ENCODE measurements at regions not wholly inside any gene's neighbourhood (a gene's known extent, or its start where the extent isn't known, plus 50 kb on each side); places are given as distances from the start of the nearest gene placed in this dataset.

DNA sequence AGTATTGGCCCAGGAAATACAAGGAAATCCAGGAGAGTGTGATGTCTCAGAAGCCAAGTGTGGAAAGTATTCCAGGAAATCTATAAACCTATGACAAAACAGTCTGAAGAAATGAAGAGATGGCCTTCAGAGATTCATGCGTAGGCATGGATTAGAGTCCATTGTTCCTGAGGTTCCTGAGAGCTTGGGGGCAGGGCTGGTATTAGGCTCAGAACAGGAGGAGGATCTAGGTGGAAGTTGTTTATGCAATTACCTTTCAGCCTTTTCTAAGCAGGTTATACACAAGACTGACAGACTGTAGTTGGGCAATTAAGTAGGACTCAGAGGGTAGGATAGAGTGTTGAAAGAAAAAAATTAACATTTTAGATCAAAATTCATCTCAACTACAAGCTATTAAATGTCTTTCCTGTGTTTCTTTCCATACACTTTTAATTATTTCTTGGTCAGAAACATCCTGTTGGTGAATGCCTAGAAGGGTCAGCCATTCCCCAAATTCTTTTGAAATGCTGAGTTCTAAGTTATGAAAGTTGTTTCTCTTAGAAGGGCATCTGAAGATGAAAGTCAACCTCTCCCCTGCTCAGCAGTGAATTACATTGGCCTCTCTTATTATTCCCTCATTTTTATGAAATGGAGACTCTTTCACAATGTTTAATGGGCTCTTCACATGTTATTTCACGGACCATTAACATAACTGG, 201.2 kb upstream of the MYLIP start:
- DNase-seq (ENCODE audit: low read depth): no peak

DNA sequence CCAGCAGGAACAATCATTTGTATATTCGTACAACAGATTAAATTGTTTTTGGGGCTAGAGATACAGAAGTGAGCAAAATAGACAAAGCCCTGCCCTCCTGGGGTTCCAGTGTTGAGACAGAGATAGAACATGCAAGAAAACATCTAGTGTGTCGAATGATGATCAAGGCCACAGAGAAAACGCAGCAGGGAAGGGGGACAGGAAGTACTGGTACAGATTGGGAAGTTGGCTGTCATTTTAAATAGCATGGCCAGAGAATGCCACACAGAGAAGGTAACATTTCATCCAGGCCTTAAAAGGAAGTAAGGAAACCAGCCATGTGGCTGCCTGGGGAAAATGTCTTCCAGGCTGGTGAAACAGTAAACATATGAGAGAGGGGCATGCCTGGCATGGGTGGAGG, 202.6 kb upstream of the MYLIP start:
- DNase-seq (ENCODE audit: low read depth): no peak
- TF ChIP-seq, protein P1, sequence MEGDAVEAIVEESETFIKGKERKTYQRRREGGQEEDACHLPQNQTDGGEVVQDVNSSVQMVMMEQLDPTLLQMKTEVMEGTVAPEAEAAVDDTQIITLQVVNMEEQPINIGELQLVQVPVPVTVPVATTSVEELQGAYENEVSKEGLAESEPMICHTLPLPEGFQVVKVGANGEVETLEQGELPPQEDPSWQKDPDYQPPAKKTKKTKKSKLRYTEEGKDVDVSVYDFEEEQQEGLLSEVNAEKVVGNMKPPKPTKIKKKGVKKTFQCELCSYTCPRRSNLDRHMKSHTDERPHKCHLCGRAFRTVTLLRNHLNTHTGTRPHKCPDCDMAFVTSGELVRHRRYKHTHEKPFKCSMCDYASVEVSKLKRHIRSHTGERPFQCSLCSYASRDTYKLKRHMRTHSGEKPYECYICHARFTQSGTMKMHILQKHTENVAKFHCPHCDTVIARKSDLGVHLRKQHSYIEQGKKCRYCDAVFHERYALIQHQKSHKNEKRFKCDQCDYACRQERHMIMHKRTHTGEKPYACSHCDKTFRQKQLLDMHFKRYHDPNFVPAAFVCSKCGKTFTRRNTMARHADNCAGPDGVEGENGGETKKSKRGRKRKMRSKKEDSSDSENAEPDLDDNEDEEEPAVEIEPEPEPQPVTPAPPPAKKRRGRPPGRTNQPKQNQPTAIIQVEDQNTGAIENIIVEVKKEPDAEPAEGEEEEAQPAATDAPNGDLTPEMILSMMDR (conservative IDR thresholded peaks at IDR 0.05; ENCODE audit: control insufficient read depth, insufficient read depth, low read depth, low read length): no peak
- H3K4me3 ChIP-seq (ENCODE audit: control insufficient read depth, low read depth, low read length): no peak overlapping the region

More for the DNA sequence above, 201.2 kb upstream of the MYLIP start:
- no peak overlapping the region for H3K4me3 ChIP-seq (ENCODE audit: control insufficient read depth, low read depth, low read length)
- TF ChIP-seq, protein P1 (conservative IDR thresholded peaks at IDR 0.05; ENCODE audit: control insufficient read depth, insufficient read depth, low read depth, low read length): no peak

DNA sequence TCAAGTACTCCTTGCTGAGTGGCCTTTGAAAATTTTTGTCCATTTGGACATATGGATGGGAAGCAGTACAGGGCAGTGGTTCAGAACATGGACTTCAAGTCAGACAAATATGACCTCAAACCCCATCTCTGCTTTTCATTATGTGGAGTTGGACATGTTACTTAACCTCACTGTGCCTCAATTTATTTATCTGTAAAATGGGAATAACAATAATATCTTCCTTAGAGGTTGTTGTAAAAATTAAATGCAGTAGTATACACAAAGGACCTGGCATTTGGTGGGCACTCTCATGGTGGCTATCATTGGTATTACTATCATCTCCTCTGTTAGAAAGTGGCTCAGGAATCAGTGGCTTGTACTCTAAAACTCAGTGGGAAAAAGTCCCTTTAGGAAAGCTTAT, 204.0 kb upstream of the MYLIP start:
- no peak for DNase-seq (ENCODE audit: low read depth)
- no peak overlapping the region for H3K4me3 ChIP-seq (ENCODE audit: control insufficient read depth, low read depth, low read length)
- TF ChIP-seq, protein P1 (conservative IDR thresholded peaks at IDR 0.05; ENCODE audit: control insufficient read depth, insufficient read depth, low read depth, low read length): no peak

DNA sequence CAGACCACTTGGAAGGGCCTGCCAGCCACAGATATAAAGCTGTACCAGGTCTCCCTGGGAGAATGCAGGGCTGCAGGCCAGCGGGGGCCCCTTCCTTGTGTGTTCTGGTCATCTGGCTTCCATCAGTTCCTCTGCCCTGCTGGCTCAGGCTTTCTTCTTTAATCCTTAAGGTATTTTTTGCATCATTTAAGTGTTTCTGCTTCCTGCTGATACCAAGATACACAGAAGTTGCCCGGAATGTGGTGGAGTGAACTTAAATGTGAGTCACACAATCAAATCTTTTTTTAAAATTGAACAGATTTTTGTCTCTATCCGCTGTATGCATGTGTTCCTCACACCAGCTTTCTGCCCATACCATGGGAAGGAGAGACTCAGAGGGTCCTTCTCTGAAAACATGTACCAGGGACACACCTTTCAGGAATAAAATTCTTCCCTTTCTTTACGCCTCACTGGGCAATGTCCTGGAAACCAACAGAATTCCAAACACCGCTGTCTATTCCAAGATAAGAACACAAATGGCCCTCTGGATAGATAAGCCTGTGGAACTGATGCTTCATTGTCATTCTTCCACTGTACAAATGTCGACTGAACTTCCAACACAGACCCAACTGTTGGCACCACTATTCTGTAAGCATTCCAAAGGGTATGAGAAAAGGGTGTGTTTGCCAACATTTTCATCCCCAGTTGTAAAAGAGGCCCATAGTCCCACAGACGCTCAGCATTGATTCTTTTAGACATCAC, 206.2 kb upstream of the MYLIP start:
- no peak overlapping the region for H3K4me3 ChIP-seq (ENCODE audit: control insufficient read depth, low read depth, low read length)
- peak; percentile 5 for DNase-seq (ENCODE audit: low read depth)
- TF ChIP-seq, protein P1 (conservative IDR thresholded peaks at IDR 0.05; ENCODE audit: control insufficient read depth, insufficient read depth, low read depth, low read length): no peak

DNA sequence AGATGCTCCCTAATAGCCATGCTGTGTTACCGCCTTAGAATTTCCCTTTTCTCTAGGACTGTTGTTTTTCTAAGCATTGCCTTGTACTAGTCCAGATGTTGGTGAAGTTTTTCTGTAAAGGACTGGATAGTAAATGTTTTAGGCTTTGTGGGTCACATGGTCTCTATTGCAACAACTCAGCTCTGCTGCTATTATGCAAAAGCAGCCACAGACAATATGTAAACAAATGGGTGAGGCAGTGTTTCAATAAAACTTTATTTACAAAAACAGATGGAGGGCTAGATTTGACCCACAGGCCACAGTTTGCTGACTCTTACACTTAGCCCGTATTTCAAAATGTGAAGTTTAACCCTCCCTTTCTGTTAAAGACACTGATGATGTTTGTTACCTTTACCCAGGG, 207.6 kb upstream of the MYLIP start:
- TF ChIP-seq, protein P1 (conservative IDR thresholded peaks at IDR 0.05; ENCODE audit: control insufficient read depth, insufficient read depth, low read depth, low read length): no peak
- H3K4me3 ChIP-seq (ENCODE audit: control insufficient read depth, low read depth, low read length): no peak overlapping the region
- DNase-seq (ENCODE audit: low read depth): peak; percentile 18

DNA sequence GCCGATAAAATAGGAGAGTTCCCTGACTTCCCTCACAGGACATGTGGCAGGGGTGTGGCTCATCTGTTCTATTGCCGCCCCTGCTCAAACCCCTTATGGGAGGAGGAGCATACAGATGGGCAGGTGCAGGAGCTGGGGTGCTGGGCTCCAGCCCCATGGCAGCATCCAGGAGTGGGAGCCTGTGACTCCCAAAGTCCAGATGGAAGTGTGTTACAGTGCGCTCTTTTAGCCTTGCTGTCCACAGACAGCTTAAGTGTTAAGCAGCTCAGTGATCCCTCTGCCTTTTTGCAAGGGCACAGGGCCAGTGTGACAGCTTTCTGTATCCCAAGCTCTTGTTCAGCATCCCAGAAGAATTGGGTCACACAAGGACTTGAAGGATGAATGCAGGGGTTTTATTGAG, 212.3 kb upstream of the MYLIP start:
- TF ChIP-seq, protein P1 (conservative IDR thresholded peaks at IDR 0.05; ENCODE audit: control insufficient read depth, insufficient read depth, low read depth, low read length): no peak
- no peak overlapping the region for H3K4me3 ChIP-seq (ENCODE audit: control insufficient read depth, low read depth, low read length)
- DNase-seq (ENCODE audit: low read depth): no peak
